H9 (cell line): ENCODE measurements at regions not wholly inside any gene's neighbourhood (a gene's known extent, or its start where the extent isn't known, plus 50 kb on each side); places are given as distances from the start of the nearest gene placed in this dataset.

ENCODE experiments used
- DNase-seq: peaks from one replicate; pipeline ENCODE4 v3.0.0-alpha.2; 2017
- H2AFZ ChIP-seq: one replicate; pipeline ENCODE4 v1.6.1; 2013; ENCODE audit warnings: mild to moderate bottlenecking, low read length, control low read depth, moderate library complexity
- H2AK5ac ChIP-seq: 2 replicates; pipeline ENCODE4 v1.6.1; 2013; ENCODE audit warnings: low read length, control low read depth, mixed read lengths; ENCODE audit not compliant: insufficient read length
- H2BK120ac ChIP-seq: one replicate; pipeline ENCODE4 v1.6.1; 2013; ENCODE audit warnings: low read depth, mild to moderate bottlenecking, low read length, control low read depth, inconsistent platforms; ENCODE audit not compliant: poor library complexity, severe bottlenecking
- H2BK12ac ChIP-seq: 2 replicates; pipeline ENCODE4 v1.6.1; 2013; ENCODE audit warnings: low read length, control low read depth, mixed read lengths, low read depth; ENCODE audit not compliant: insufficient read length
- H2BK15ac ChIP-seq: 2 replicates; pipeline ENCODE4 v1.6.1; 2013; ENCODE audit warnings: low read depth, low read length, control low read depth
- H2BK20ac ChIP-seq: one replicate; pipeline ENCODE4 v1.6.1; 2013; ENCODE audit warnings: low read depth, mild to moderate bottlenecking, low read length, control low read depth, inconsistent platforms; ENCODE audit not compliant: poor library complexity, severe bottlenecking
- H2BK5ac ChIP-seq: 2 replicates; pipeline ENCODE4 v1.6.1; 2013; ENCODE audit warnings: low read length, control low read depth, mixed read lengths; ENCODE audit not compliant: insufficient read length
- H3K14ac ChIP-seq: 2 replicates; pipeline ENCODE4 v1.6.1; 2013; ENCODE audit warnings: low read length, control low read depth; ENCODE audit not compliant: insufficient read depth
- H3K18ac ChIP-seq: 2 replicates; pipeline ENCODE4 v1.6.1; 2013; ENCODE audit warnings: low read depth, mild to moderate bottlenecking, mixed read lengths, low read length, control low read depth; ENCODE audit not compliant: insufficient read length
- H3K23ac ChIP-seq: 2 replicates; pipeline ENCODE4 v1.6.1; 2013; ENCODE audit warnings: low read length, control low read depth, mixed read lengths, low read depth; ENCODE audit not compliant: insufficient read length
- H3K23me2 ChIP-seq: 2 replicates; pipeline ENCODE4 v1.6.1; 2013; ENCODE audit warnings: low read depth, mild to moderate bottlenecking, mixed read lengths, low read length, control low read depth; ENCODE audit not compliant: insufficient read length, poor library complexity, severe bottlenecking
- H3K27ac ChIP-seq: 2 replicates; pipeline ENCODE4 v1.5.1; 2013; ENCODE audit warnings: low read length, control low read depth, mixed read lengths, low read depth; ENCODE audit not compliant: insufficient read length
- H3K27me3 ChIP-seq: 2 replicates; pipeline ENCODE4 v1.6.1; 2013; ENCODE audit warnings: low read length, control low read depth, inconsistent platforms; ENCODE audit not compliant: insufficient read depth
- H3K4ac ChIP-seq: 2 replicates; pipeline ENCODE4 v1.6.1; 2013; ENCODE audit warnings: low read depth, mild to moderate bottlenecking, control low read depth, inconsistent platforms, low read length, moderate library complexity
- H3K4me1 ChIP-seq: 2 replicates; pipeline ENCODE4 v1.6.1; 2013; ENCODE audit warnings: low read length, control low read depth, inconsistent platforms; ENCODE audit not compliant: insufficient read depth
- H3K4me2 ChIP-seq: 2 replicates; pipeline ENCODE4 v1.6.1; 2013; ENCODE audit warnings: low read length, control low read depth, mixed read lengths; ENCODE audit not compliant: insufficient read length, insufficient read depth
- H3K56ac ChIP-seq: 2 replicates; pipeline ENCODE4 v1.6.1; 2013; ENCODE audit warnings: low read depth, mild to moderate bottlenecking, mixed read lengths, low read length, control low read depth; ENCODE audit not compliant: insufficient read length
- H3K79me1 ChIP-seq: 2 replicates; pipeline ENCODE4 v1.6.1; 2013; ENCODE audit warnings: low read depth, mild to moderate bottlenecking, moderate library complexity, low read length, control low read depth, inconsistent platforms; ENCODE audit not compliant: insufficient read depth, poor library complexity, severe bottlenecking
- H3K79me2 ChIP-seq: 2 replicates; pipeline ENCODE4 v1.6.1; 2013; ENCODE audit warnings: low read length, control low read depth, inconsistent platforms; ENCODE audit not compliant: insufficient read depth
- H3K9ac ChIP-seq: 2 replicates; pipeline ENCODE4 v1.6.1; 2013; ENCODE audit warnings: low read length, control low read depth, mixed read lengths; ENCODE audit not compliant: insufficient read length; ENCODE audit errors: extremely low read depth
- H3K9me3 ChIP-seq: one replicate; pipeline ENCODE4 v1.6.1; 2013; ENCODE audit warnings: low read depth, low read length, inconsistent platforms; ENCODE audit not compliant: control insufficient read depth
- H3T11ph ChIP-seq: one replicate; pipeline ENCODE4 v1.6.1; 2013; ENCODE audit warnings: mild to moderate bottlenecking, low read length, control low read depth, inconsistent platforms
- H4K20me1 ChIP-seq: one replicate; pipeline ENCODE4 v1.6.1; 2013; ENCODE audit not compliant: control insufficient read depth, insufficient read length, insufficient read depth
- H4K5ac ChIP-seq: 2 replicates; pipeline ENCODE4 v1.6.1; 2013; ENCODE audit warnings: low read depth, mild to moderate bottlenecking, mixed read lengths, low read length, control low read depth; ENCODE audit not compliant: insufficient read length
- H4K8ac ChIP-seq: replicated peaks from 2 replicates; pipeline ENCODE4 v1.6.1; 2013; ENCODE audit warnings: low read length, control low read depth, mixed read lengths, low read depth; ENCODE audit not compliant: insufficient read length
- H4K91ac ChIP-seq: 2 replicates; pipeline ENCODE4 v1.6.1; 2013; ENCODE audit warnings: low read depth, mild to moderate bottlenecking, moderate library complexity, mixed read lengths, low read length, control low read depth; ENCODE audit not compliant: insufficient read length
- H3K27ac Mint-ChIP-seq, 3 experiments: 2 replicates in 2 of 3; 3 replicates in 1 of 3; pipeline ENCODE4 v1.8.0; 2020 to 2021; ENCODE audit warnings: mixed read lengths in 3 of 3, mild to moderate bottlenecking in 1 of 3, moderate library complexity in 1 of 3
- H3K27me3 Mint-ChIP-seq: 2 replicates; pipeline ENCODE4 v1.8.0; 2021; ENCODE audit warnings: low read depth, mild to moderate bottlenecking, moderate library complexity, mixed read lengths
- H3K36me3 Mint-ChIP-seq, 3 experiments: 2 replicates in 2 of 3; 3 replicates in 1 of 3; pipeline ENCODE4 v1.8.0; 2020 to 2021; ENCODE audit warnings: low read depth in 3 of 3, mixed read lengths in 3 of 3; ENCODE audit not compliant: insufficient read depth in 1 of 3
- H3K4me1 Mint-ChIP-seq, 2 experiments: 2 replicates each; pipeline ENCODE4 v1.8.0; 2020; ENCODE audit warnings: mixed read lengths in 2 of 2
- H3K4me3 Mint-ChIP-seq, 2 experiments: 2 replicates in 1 of 2; 3 replicates in 1 of 2; pipeline ENCODE4 v1.8.0; 2020 to 2021; ENCODE audit warnings: mild to moderate bottlenecking in 2 of 2, mixed read lengths in 2 of 2, moderate library complexity in 1 of 2
- H3K9me3 Mint-ChIP-seq, 2 experiments: 2 replicates in 1 of 2; 3 replicates in 1 of 2; pipeline ENCODE4 v1.8.0; 2020; ENCODE audit warnings: mild to moderate bottlenecking in 2 of 2, mixed read lengths in 2 of 2, moderate library complexity in 1 of 2
- WGBS: extraction: QIAGEN DNeasy Blood & Tissue Kit; methylation state at CpG from one replicate; pipeline ENCODE4 v1.1.7; 2013; ENCODE audit warnings: missing lambda C conversion rate, low lambda C conversion rate, mixed read lengths; ENCODE audit not compliant: insufficient read length; ENCODE audit errors: extremely low coverage; 5-methylcytosine and 5-hydroxymethylcytosine counted together
- TF ChIP-seq, protein P1 (sequence below): fragments of 200-600 bp; sonication (generic); conservative IDR thresholded peaks from 3 replicates; pipeline ENCODE4 v1.8.0; 2021; ENCODE audit warnings: antibody characterized with exemption, mild to moderate bottlenecking

DNA sequence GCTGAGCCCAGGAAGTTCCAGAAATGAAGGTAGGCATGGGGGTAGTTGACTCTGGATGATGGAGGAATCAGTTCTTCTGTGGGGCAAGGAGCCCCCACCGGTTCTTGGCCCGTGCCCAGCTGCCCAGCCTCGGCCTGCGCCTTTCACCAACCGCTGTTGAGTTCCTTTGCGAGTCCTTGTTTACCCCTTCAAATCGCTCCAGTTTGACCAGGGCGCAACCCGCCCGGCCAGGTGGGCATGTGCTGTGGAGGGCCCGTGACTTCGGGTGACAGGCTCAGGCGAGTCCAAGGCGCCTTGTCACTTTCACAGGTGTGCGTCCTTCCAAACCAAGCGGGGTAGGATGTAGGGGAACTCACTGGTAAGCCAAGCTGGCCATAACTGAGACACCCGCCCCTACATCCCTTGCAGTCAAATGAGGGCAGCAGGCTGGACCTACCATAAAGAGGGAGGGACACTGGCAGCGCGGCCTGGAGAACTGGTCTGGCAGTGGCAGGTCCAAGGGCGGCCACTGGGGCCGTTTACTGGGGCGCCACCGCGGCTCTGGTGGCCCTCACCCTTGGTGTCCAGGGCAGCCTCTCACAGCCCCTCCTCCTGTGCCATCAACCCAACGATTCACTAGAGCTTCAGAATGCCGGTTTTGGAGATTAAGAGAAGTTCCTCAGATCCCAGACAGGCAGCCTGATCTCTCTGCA lies 160.3 kb upstream of the ZIC3 start:
- H3K4ac ChIP-seq = no peak overlapping the region
- no peaks in the 10 kb centered on the region for H3K4me1 ChIP-seq
- no peaks in the 10 kb centered on the region for H3K79me1 ChIP-seq
- H3T11ph ChIP-seq = no peak overlapping the region
- H4K5ac ChIP-seq = no peak overlapping the region
- H4K91ac ChIP-seq = no peak overlapping the region
- Mint-ChIP-seq H3K27me3 (no peaks in the 10 kb centered on the region; the same call in 1 of the 2 replicates), H3K4me3 (no peak overlapping the region), H3K4me1 (no peaks in the 10 kb centered on the region), H3K36me3 (peaks cover 0 to 4% (median 0%) of the 10 kb centered on the region in 3 experiments; a peak in 1 of 7 replicates), H3K9me3 (peaks cover 0 to 43% of the 10 kb centered on the region in 2 experiments; a peak in 2 of 5 replicates), H3K27ac (no peak overlapping the region)
- no peaks in the 10 kb centered on the region for H3K27me3 ChIP-seq
- no peak overlapping the region for H2BK5ac ChIP-seq
- no peak for DNase-seq
- no peak overlapping the region for H3K18ac ChIP-seq
- no peaks in the 10 kb centered on the region for H3K9me3 ChIP-seq
- H2AFZ ChIP-seq = no peak overlapping the region
- no peak overlapping the region for H3K9ac ChIP-seq
- TF ChIP-seq, protein P1, sequence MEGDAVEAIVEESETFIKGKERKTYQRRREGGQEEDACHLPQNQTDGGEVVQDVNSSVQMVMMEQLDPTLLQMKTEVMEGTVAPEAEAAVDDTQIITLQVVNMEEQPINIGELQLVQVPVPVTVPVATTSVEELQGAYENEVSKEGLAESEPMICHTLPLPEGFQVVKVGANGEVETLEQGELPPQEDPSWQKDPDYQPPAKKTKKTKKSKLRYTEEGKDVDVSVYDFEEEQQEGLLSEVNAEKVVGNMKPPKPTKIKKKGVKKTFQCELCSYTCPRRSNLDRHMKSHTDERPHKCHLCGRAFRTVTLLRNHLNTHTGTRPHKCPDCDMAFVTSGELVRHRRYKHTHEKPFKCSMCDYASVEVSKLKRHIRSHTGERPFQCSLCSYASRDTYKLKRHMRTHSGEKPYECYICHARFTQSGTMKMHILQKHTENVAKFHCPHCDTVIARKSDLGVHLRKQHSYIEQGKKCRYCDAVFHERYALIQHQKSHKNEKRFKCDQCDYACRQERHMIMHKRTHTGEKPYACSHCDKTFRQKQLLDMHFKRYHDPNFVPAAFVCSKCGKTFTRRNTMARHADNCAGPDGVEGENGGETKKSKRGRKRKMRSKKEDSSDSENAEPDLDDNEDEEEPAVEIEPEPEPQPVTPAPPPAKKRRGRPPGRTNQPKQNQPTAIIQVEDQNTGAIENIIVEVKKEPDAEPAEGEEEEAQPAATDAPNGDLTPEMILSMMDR = no peak
- no peak overlapping the region for H2BK120ac ChIP-seq
- no peak overlapping the region for H3K23ac ChIP-seq
- no peaks in the 10 kb centered on the region for H3K79me2 ChIP-seq
- no peak overlapping the region for H2BK12ac ChIP-seq
- H3K56ac ChIP-seq = no peak overlapping the region
- H3K14ac ChIP-seq = no peak overlapping the region
- H3K4me2 ChIP-seq = no peak overlapping the region
- no peak overlapping the region for H4K8ac ChIP-seq
- no peak overlapping the region for H2BK15ac ChIP-seq
- no peaks in the 10 kb centered on the region for H3K23me2 ChIP-seq
- WGBS = no CpG with 5 or more reads among the region's 26 CpGs
- no peak overlapping the region for H3K27ac ChIP-seq
- H2AK5ac ChIP-seq = no peak overlapping the region
- no peaks in the 10 kb centered on the region for H4K20me1 ChIP-seq
- no peak overlapping the region for H2BK20ac ChIP-seq
